ENCODE measurements at regions not wholly inside any gene's neighbourhood (a gene's known extent, or its start where the extent isn't known, plus 50 kb on each side); places are given as distances from the start of the nearest gene placed in this dataset.

DNA sequence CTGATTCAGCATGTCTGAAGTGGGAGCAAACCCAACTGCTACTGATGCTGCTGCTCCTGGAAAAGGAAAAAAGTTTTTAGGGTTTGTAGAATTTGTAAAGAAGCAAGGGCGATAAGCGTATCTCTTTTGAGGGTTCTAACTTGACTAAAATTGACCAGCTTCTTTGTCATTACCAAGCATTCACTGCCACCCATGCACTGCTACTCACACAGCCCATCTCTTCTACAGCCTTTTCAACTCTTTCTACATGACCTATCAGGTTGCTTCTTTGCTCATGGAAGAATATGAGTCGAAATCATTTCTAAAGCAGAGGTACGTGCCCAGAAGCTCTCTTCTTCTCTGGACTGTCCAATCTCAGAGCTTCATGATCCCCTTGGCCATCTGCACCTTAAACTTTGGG lies 570.9 kb downstream of the EPHA7 start:
- no peak for TF ChIP-seq CTCF (IDR thresholded peaks at IDR 0.05)
- TF ChIP-seq POLR2A (IDR thresholded peaks at IDR 0.05): no peak
